ENCODE measurements at regions not wholly inside any gene's neighbourhood (a gene's known extent, or its start where the extent isn't known, plus 50 kb on each side); places are given as distances from the start of the nearest gene placed in this dataset.

DNA sequence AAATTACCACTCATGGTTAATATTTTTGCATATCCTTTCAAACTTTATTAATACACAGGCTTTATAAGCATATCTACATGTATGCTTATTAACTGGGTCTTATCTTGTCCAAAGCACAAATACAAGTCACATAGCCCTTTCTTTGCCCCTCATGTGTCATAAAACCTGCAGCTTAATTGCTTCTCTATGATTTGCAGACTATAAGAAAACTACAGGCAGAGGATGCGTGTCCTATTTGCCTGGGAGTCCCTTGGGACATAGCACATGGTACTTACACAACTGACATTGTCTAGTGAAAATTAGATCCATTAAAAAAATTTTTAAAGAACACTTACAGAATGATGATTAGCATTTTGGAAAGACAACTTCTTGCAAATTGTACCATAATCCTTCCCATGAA lies 190.5 kb upstream of the PLEKHA5 start:
- TF ChIP-seq, protein P1, sequence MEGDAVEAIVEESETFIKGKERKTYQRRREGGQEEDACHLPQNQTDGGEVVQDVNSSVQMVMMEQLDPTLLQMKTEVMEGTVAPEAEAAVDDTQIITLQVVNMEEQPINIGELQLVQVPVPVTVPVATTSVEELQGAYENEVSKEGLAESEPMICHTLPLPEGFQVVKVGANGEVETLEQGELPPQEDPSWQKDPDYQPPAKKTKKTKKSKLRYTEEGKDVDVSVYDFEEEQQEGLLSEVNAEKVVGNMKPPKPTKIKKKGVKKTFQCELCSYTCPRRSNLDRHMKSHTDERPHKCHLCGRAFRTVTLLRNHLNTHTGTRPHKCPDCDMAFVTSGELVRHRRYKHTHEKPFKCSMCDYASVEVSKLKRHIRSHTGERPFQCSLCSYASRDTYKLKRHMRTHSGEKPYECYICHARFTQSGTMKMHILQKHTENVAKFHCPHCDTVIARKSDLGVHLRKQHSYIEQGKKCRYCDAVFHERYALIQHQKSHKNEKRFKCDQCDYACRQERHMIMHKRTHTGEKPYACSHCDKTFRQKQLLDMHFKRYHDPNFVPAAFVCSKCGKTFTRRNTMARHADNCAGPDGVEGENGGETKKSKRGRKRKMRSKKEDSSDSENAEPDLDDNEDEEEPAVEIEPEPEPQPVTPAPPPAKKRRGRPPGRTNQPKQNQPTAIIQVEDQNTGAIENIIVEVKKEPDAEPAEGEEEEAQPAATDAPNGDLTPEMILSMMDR (conservative IDR thresholded peaks at IDR 0.05; ENCODE audit: low read length) = no peak
- TF ChIP-seq EZH2phosphoT487 (IDR thresholded peaks at IDR 0.05; ENCODE audit: borderline replicate concordance) = no peak
- no peaks in the 10 kb centered on the region for H3K9me3 ChIP-seq (ENCODE audit: insufficient read depth, low read depth, low read length)
- H3K27me3 ChIP-seq (ENCODE audit: insufficient read depth, low read length, poor library complexity, severe bottlenecking) = no peaks in the 10 kb centered on the region
- no peaks in the 10 kb centered on the region for H4K20me1 ChIP-seq (ENCODE audit: insufficient read depth, low read length, poor library complexity, severe bottlenecking)
- H3K4me2 ChIP-seq (ENCODE audit: low read depth, low read length, poor library complexity, severe bottlenecking) = no peak overlapping the region
- H3K79me2 ChIP-seq (ENCODE audit: insufficient read depth, low read length) = no peaks in the 10 kb centered on the region
- no peaks in the 10 kb centered on the region for H3F3A ChIP-seq (ENCODE audit: low read depth)
- no peak overlapping the region for H3K4me3 ChIP-seq (ENCODE audit: low read length, poor library complexity, severe bottlenecking)
- no peaks in the 10 kb centered on the region for H3K9me2 ChIP-seq (replicated peaks; ENCODE audit: low read depth, low read length)
- H3K4me1 ChIP-seq (ENCODE audit: insufficient read depth, low read length, poor library complexity, severe bottlenecking) = no peaks in the 10 kb centered on the region
- H3K36me3 ChIP-seq (ENCODE audit: insufficient read depth, low read length) = no peaks in the 10 kb centered on the region
- H2AFZ ChIP-seq (ENCODE audit: low read length) = no peak overlapping the region
- H3K9ac ChIP-seq (ENCODE audit: low read depth, low read length, poor library complexity, severe bottlenecking) = no peak overlapping the region

DNA sequence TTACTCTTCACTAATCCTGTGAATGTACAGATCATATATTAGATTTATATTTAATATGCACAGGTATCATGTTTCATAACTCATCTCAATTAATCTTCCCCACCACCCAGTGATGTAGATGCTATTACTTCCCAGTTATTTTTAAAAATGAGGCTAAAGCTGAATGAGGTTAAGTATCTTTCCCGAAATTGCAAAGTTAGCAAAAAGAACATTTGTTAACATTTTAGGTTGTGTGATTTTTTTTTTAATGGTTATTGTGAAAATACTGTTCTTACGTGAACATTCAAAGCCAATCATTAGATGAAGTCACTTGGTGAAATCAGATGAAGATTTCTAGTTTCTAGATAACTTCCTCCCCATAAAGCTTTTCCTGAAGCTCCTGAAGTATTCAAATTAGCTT lies 186.9 kb upstream of the PLEKHA5 start:
- Histone ChIP-seq H3K4me1 (ENCODE audit: insufficient read depth, low read length, poor library complexity, severe bottlenecking) (no peaks in the 10 kb centered on the region), H3K27me3 (ENCODE audit: insufficient read depth, low read length, poor library complexity, severe bottlenecking) (no peaks in the 10 kb centered on the region), H3K9me3 (ENCODE audit: insufficient read depth, low read depth, low read length) (no peaks in the 10 kb centered on the region), H2AFZ (ENCODE audit: low read length) (no peak overlapping the region), H3F3A (ENCODE audit: low read depth) (no peaks in the 10 kb centered on the region), H3K4me3 (ENCODE audit: low read length, poor library complexity, severe bottlenecking) (no peak overlapping the region), H3K4me2 (ENCODE audit: low read depth, low read length, poor library complexity, severe bottlenecking) (no peak overlapping the region), H3K79me2 (ENCODE audit: insufficient read depth, low read length) (no peaks in the 10 kb centered on the region), H4K20me1 (ENCODE audit: insufficient read depth, low read length, poor library complexity, severe bottlenecking) (no peaks in the 10 kb centered on the region), H3K9me2 (replicated peaks; ENCODE audit: low read depth, low read length) (no peaks in the 10 kb centered on the region), H3K36me3 (ENCODE audit: insufficient read depth, low read length) (no peaks in the 10 kb centered on the region), H3K9ac (ENCODE audit: low read depth, low read length, poor library complexity, severe bottlenecking) (no peak overlapping the region)
- TF ChIP-seq, protein P1 (conservative IDR thresholded peaks at IDR 0.05; ENCODE audit: low read length) = no peak
- no peak for TF ChIP-seq EZH2phosphoT487 (IDR thresholded peaks at IDR 0.05; ENCODE audit: borderline replicate concordance)

DNA sequence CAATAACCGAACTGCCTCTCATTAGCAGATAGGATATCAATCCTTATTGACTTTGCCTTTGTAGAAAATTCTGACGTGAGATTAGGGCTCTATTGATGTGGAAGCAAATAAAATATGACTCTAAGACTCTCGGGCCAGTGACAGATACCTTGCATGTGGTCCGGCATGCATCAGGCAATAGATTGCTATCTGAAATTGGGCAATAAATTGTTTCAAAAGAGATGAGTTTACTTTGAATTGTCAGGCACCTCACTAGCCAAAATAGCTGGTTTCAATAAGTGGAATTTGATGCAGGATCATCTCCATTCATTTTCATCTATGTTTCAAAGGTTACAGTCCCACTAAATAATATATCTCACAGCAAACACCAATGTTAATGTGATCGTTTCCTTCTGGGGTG lies 186.3 kb upstream of the PLEKHA5 start:
- no peak overlapping the region for H2AFZ ChIP-seq (ENCODE audit: low read length)
- H3K79me2 ChIP-seq (ENCODE audit: insufficient read depth, low read length) = no peaks in the 10 kb centered on the region
- no peak overlapping the region for H3K9ac ChIP-seq (ENCODE audit: low read depth, low read length, poor library complexity, severe bottlenecking)
- H3K27me3 ChIP-seq (ENCODE audit: insufficient read depth, low read length, poor library complexity, severe bottlenecking) = no peaks in the 10 kb centered on the region
- no peak overlapping the region for H3K4me3 ChIP-seq (ENCODE audit: low read length, poor library complexity, severe bottlenecking)
- H3F3A ChIP-seq (ENCODE audit: low read depth) = no peaks in the 10 kb centered on the region
- H3K4me2 ChIP-seq (ENCODE audit: low read depth, low read length, poor library complexity, severe bottlenecking) = no peak overlapping the region
- H3K9me3 ChIP-seq (ENCODE audit: insufficient read depth, low read depth, low read length) = no peaks in the 10 kb centered on the region
- TF ChIP-seq EZH2phosphoT487 (IDR thresholded peaks at IDR 0.05; ENCODE audit: borderline replicate concordance) = no peak
- TF ChIP-seq, protein P1 (conservative IDR thresholded peaks at IDR 0.05; ENCODE audit: low read length) = no peak
- no peaks in the 10 kb centered on the region for H3K36me3 ChIP-seq (ENCODE audit: insufficient read depth, low read length)
- no peaks in the 10 kb centered on the region for H3K4me1 ChIP-seq (ENCODE audit: insufficient read depth, low read length, poor library complexity, severe bottlenecking)
- no peaks in the 10 kb centered on the region for H3K9me2 ChIP-seq (replicated peaks; ENCODE audit: low read depth, low read length)
- no peaks in the 10 kb centered on the region for H4K20me1 ChIP-seq (ENCODE audit: insufficient read depth, low read length, poor library complexity, severe bottlenecking)

All from Loucy (cell line).